ENCODE measurements at regions not wholly inside any gene's neighbourhood (a gene's known extent, or its start where the extent isn't known, plus 50 kb on each side); places are given as distances from the start of the nearest gene placed in this dataset.

DNA sequence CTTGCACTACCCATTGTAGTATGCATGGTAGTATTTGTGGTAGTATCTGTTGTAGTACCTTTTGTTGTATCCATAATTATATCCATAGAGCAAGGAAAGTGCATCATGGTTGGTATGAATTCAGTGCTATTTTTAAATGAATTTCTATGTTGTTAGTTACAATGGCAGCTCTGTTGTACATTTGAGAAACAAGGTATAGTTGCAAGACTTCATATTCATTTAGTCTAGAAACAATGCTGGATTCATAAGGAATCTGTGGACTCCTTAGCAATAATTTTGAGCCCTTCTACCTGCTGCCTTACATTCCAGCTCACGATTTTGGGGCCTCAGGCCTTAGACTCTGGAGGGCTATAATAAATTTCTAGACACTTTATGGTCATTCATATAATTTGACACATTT, 141.8 kb downstream of the FAM43A start:
- DNase-seq (ENCODE audit: low read depth): no peak
- Histone ChIP-seq H3K36me3 (ENCODE audit: control insufficient read depth, insufficient read depth, low read length) (no peaks in the 10 kb centered on the region), H3K4me3 (ENCODE audit: low read depth, low read length) (no peak overlapping the region), H3K27me3 (ENCODE audit: control insufficient read depth, insufficient read depth, low read length) (peaks cover 2% of the 10 kb centered on the region)
- TF ChIP-seq, protein P1, sequence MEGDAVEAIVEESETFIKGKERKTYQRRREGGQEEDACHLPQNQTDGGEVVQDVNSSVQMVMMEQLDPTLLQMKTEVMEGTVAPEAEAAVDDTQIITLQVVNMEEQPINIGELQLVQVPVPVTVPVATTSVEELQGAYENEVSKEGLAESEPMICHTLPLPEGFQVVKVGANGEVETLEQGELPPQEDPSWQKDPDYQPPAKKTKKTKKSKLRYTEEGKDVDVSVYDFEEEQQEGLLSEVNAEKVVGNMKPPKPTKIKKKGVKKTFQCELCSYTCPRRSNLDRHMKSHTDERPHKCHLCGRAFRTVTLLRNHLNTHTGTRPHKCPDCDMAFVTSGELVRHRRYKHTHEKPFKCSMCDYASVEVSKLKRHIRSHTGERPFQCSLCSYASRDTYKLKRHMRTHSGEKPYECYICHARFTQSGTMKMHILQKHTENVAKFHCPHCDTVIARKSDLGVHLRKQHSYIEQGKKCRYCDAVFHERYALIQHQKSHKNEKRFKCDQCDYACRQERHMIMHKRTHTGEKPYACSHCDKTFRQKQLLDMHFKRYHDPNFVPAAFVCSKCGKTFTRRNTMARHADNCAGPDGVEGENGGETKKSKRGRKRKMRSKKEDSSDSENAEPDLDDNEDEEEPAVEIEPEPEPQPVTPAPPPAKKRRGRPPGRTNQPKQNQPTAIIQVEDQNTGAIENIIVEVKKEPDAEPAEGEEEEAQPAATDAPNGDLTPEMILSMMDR (IDR thresholded peaks at IDR 0.05; ENCODE audit: insufficient read depth, low read length, poor library complexity, severe bottlenecking): no peak

DNA sequence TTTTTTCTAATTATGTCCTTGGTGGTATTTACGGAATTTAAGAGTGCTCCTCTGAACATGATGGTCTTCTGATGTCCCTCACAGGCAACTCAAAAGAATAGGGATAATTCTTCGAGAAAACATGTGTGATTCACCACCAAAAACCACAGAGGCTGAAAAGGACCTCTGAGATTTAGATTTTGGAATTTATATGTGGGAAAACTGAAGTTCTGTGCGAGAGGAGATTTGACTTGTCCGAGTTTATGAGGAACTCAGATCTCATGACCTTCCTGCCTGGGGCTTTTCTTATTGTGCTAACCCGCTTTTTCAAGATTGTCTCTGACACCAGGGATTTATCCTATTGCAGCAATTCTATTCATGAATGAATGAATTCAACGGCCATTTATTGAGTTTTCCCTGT, 142.4 kb downstream of the FAM43A start:
- Histone ChIP-seq H3K4me3 (ENCODE audit: low read depth, low read length) (no peak overlapping the region), H3K36me3 (ENCODE audit: control insufficient read depth, insufficient read depth, low read length) (no peaks in the 10 kb centered on the region), H3K27me3 (ENCODE audit: control insufficient read depth, insufficient read depth, low read length) (no peaks in the 10 kb centered on the region)
- TF ChIP-seq, protein P1 (IDR thresholded peaks at IDR 0.05; ENCODE audit: insufficient read depth, low read length, poor library complexity, severe bottlenecking): no peak
- DNase-seq (ENCODE audit: low read depth): no peak

DNA sequence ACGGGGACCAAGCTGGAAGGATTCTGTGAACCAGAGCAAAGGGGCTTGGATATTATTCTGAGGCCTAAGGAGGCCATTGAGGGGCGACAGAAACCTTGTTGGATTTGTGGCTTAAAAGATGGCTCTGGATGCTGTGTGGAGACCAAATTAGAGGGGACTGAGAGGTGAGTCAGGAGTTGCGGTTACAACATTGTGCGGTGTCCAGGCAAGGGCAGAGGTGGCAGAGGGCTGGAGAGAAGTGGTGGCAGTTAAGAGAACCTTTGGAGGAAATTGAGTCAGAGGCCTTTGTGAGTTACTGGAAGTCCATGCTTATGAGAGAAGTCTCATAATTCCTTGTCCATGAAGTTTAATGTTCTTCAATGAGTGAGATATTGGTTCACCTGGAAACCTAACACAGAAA, 143.2 kb downstream of the FAM43A start:
- Histone ChIP-seq H3K4me3 (ENCODE audit: low read depth, low read length) (no peak overlapping the region), H3K27me3 (ENCODE audit: control insufficient read depth, insufficient read depth, low read length) (no peaks in the 10 kb centered on the region), H3K36me3 (ENCODE audit: control insufficient read depth, insufficient read depth, low read length) (no peaks in the 10 kb centered on the region)
- DNase-seq (ENCODE audit: low read depth): no peak
- TF ChIP-seq, protein P1 (IDR thresholded peaks at IDR 0.05; ENCODE audit: insufficient read depth, low read length, poor library complexity, severe bottlenecking): no peak

DNA sequence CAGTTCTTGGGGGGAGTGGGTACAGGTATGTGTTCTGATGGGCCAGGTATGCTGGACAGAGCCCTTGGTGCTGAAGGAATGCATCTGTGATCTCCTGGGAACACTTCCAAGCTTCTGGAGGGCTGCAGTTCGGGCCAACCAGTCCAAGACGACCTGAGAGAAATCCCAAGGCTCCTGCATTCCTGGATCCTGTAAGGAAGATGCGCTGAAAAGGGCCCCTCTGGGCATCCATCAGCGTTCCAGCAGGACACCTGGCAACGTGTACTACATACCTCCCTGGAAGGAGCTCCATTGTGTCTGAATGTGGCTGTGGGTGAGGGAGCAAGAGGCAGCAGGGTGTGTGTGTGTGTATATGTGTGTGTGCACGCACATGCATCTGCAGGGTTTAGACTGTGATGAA, 144.7 kb downstream of the FAM43A start:
- Histone ChIP-seq H3K4me3 (ENCODE audit: low read depth, low read length) (no peak overlapping the region), H3K27me3 (ENCODE audit: control insufficient read depth, insufficient read depth, low read length) (no peaks in the 10 kb centered on the region), H3K36me3 (ENCODE audit: control insufficient read depth, insufficient read depth, low read length) (no peaks in the 10 kb centered on the region)
- DNase-seq (ENCODE audit: low read depth): no peak
- TF ChIP-seq, protein P1 (IDR thresholded peaks at IDR 0.05; ENCODE audit: insufficient read depth, low read length, poor library complexity, severe bottlenecking): no peak

DNA sequence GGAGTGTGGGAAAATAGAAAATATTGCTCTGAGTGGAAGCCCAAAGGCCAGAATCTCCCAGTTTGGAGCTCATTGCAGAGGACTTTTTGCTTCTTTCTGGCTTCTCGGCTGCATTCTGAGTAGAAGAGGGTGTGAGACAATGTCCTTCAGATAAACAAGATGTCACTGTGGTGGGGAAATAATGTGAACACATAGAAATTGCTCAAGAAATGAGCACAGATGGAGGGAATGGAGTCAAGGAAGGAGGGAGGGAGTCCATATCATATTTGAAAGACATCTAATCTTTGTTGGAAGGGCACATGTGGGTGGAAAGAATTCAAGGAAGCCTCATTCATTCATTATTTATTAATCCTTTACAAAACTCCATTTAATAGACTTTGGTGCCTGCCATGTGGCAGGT, 145.3 kb downstream of the FAM43A start:
- no peaks in the 10 kb centered on the region for H3K36me3 ChIP-seq (ENCODE audit: control insufficient read depth, insufficient read depth, low read length)
- H3K4me3 ChIP-seq (ENCODE audit: low read depth, low read length): no peak overlapping the region
- TF ChIP-seq, protein P1 (IDR thresholded peaks at IDR 0.05; ENCODE audit: insufficient read depth, low read length, poor library complexity, severe bottlenecking): no peak
- no peaks in the 10 kb centered on the region for H3K27me3 ChIP-seq (ENCODE audit: control insufficient read depth, insufficient read depth, low read length)
- no peak for DNase-seq (ENCODE audit: low read depth)

DNA sequence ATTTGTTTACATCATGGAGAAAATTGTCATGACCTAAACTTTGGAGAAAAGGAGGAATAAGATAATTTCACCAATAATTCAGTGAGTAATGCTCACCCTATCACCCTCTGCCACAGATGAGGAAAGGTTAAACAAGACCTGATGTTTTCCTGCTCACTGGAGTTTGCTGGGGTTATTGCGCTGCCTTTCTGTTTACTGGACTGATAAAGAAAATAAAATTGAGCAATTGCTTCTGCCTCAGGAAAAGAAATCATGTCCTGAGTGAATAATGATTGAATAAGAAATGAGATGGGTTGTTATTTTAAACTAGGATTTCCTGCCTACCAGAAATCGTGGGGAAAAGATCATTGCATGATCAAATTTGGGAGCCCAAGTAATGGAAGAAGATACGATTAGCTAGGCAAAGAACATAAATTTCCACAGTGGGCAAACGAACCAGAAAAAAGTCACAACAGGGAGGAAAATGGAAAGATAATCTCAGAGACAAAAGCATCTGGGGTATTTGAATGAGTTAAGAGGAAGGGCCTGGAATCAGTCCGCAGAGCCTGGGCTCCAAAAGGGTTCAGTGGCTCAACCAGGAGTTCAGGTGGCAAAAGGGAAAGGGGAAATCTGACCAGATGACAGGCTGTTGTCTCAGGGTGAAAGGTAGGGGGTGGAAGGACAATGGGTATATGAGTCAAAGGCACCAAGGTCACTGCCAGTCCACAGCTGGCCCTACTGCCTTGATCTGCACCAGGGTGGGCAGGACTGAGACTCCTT, 146.8 kb downstream of the FAM43A start:
- no peaks in the 10 kb centered on the region for H3K36me3 ChIP-seq (ENCODE audit: control insufficient read depth, insufficient read depth, low read length)
- DNase-seq (ENCODE audit: low read depth): no peak
- TF ChIP-seq, protein P1 (IDR thresholded peaks at IDR 0.05; ENCODE audit: insufficient read depth, low read length, poor library complexity, severe bottlenecking): no peak

More for the DNA sequence above, 146.8 kb downstream of the FAM43A start:
- H3K4me3 ChIP-seq (ENCODE audit: low read depth, low read length): no peak overlapping the region
- peaks cover 2% of the 10 kb centered on the region for H3K27me3 ChIP-seq (ENCODE audit: control insufficient read depth, insufficient read depth, low read length)
